ENCODE measurements at regions not wholly inside any gene's neighbourhood (a gene's known extent, or its start where the extent isn't known, plus 50 kb on each side); places are given as distances from the start of the nearest gene placed in this dataset.
"Not testable (repeated sequence)": the region's sequence is repeated elsewhere in the genome, so short reads cannot be mapped to it uniquely, and the experiment has no call there.

DNA sequence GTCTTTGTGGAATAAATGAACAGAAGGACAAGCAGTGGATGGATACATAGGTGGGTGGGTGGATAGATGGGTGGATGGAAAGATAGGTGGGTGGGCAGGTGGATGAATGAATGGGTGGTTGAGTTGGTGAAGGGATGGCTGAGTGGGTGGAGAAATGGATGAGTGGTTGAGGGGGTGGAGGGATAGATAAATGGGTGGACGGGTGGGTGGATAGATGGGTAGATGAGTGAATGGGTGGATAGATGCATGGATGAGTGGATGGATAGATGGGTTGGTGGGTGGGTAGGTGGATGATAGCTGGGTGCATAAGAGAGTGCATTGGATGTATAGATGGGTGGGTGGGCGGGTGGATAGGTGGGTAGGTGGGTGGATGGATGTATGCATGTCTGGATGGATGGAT is 63.5 kb downstream of the UNC93B1 start:
- DNase-seq (ENCODE audit: low spot score in 2 of 2); FAIRE-seq: not testable (repeated sequence)

DNA sequence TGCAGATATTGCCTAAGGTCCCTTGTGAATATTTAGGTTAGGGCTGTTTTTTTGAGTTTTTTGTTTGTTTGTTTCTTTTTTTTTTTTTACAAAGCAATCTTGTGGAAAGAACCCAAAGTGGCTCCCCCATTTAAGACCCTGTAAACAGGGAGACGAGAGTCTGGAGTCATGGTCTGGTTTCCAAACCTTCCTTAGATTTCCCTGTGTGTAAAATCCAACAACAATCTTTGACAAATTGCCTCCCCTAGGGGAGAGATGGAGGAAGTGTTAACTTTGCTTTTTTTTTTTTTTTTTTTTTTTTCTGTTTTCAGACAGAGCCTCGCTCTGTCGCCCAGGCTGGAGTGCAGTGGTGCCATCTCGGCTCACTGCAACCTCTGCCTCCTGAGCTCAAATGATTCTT is 64.9 kb downstream of the UNC93B1 start:
- not testable (repeated sequence) for DNase-seq (ENCODE audit: low spot score in 2 of 2); FAIRE-seq

DNA sequence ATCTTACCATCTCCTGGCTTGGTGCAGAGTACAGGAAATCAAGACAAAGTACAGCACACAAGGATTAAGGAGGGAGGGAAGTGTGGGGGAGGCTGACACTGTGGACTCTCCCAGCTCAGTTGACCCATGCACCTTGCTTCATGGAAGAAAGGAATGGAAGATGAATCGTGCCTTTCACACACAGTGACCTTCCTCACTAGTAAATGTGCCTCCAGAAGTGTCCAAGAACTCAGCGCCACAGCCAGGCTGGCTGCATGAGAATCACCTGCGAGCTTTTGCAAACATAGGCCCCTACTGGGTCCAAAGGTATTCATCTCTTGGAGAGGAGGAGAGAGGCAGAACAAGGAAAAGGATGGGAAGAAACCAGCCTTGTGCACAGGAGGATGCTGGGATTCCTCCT is 65.5 kb downstream of the UNC93B1 start:
- FAIRE-seq; DNase-seq (ENCODE audit: low spot score in 2 of 2): not testable (repeated sequence)

DNA sequence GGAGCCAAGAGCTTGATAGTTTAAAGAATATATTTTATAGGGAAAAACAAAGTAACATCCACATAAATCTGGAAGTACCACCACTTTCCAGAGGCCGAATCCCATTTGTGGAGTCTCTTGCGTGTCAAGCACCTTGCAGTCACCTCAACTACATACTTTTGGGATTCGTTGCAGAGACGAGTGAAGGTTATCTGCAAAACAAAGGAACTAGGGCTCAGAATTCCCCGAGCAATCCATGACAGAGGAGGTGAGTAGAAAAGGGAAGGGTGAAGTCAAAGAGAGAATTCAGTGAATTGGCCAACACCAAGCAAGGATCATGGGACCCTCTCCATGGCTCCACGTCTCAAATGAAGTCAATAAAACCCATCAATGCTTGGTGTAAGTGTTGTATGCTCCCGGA is 80.3 kb downstream of the UNC93B1 start:
- DNase-seq (ENCODE audit: low spot score in 2 of 2); FAIRE-seq: not testable (repeated sequence)

DNA sequence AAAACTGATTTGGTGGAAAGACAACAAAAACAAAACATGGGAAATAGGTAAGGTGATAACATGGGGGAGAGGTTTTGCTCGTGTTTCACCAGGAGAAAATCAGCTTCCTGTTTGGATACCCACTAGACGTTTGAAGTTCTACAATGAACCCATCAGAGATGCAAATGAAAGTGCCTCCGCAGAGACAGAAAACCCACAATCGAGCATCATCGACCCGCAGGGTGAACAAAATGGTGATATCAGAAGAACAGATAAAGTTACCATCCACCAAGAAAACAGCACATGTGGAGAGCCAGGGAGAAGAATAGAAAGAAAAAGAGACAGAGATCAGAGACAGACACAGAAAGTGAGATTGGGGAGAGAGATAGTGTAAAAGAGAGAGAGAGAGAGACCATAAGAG is 83.4 kb downstream of the UNC93B1 start:
- not testable (repeated sequence) for FAIRE-seq; DNase-seq (ENCODE audit: low spot score in 2 of 2)

DNA sequence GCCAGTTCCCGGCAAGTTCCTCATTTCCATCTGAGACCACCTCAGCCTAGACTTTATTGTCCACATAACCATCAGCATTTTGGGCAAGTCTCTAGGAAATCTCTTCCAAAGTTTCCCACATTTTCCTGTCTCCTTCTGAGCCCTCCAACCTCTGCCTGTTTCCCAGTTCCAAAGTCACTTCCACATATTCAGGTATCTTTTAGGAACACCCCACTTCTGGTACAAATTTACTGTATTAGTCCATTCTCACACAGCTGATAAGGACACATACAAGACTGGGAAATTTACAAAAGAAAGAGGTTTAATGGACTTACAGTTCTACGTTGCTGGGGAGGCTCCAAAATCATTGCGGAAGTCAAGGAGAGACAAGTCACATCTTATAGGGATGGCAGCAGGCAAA is 91.7 kb downstream of the UNC93B1 start:
- not testable (repeated sequence) for FAIRE-seq; DNase-seq (ENCODE audit: low spot score in 2 of 2)

DNA sequence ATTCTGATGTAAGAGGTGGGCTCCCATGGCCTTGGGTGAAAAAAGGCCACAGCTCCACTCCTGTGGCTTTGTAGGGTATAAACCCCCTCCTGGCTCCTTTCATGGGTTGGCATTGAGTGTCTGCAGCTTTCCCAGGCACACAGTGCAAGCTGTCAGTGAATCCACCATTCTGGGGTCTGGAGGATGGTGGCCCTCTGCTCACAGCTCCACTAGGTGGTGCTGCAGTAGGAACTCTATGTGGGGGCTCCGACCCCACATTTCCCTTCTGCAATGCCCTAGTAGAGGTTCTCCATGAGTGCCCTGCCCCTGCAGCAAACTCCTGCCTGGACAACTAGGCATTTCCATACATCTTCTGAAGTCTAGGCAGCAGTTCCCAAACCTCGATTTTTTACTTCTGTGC is 92.7 kb downstream of the UNC93B1 start:
- FAIRE-seq; DNase-seq (ENCODE audit: low spot score in 2 of 2): not testable (repeated sequence)

DNA sequence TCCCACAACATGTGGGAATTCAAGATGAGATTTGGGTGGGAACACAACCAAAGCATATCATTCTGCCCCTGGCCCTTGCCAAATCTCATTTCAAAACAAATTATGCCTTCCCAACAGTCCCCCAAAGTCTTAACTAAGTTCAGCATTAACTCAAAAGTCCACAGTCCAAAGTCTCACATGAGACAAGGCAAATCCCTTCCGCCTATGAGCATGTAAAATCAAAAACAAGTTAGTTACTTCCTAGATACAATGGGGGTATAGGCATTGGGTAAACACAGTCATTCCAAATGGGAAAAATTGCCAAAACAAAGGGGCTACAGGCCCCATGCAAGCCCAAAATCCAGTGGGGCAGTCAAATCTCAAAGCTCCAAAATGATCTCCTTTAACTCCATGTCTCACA is 93.1 kb downstream of the UNC93B1 start:
- not testable (repeated sequence) for DNase-seq (ENCODE audit: low spot score in 2 of 2); FAIRE-seq

DNA sequence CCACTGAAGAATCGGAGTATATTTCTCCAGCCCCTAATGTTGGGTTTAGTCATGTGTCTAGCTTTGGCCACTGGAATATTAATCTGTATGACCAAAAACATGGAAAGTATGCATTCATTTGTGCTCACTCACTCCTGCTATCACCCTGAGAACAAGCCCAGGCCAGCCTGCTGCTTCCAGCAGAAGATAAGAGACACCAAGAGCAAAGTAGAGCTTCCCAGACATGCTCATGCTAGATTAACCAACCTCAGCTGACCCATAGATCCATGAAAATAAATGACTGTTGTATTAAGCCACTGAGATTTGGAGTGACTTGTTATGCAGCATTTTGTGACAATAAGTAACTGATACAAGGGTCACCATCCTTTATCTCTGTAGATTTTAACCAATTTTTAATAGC is 96.9 kb downstream of the UNC93B1 start:
- FAIRE-seq; DNase-seq (ENCODE audit: low spot score in 2 of 2): not testable (repeated sequence)

DNA sequence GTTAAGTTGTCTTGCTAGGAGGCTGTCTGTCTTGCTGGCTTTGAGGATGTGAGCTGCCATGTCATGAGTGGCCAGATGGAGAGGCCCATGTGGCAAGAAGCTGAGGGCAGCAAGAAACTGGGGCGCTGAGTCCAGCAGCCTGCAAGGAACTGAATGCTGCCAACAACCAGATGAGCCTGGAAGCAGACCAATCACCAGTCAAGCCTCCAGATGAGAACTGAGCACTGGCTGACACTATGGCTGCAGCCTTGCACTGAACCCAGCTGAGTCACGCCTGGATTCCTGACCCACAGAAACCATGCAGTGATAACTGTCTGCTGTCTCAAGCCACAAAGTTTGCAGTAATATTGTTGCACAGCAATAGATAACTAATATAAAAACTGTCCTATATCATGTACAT is 104.4 kb downstream of the UNC93B1 start:
- FAIRE-seq; DNase-seq (ENCODE audit: low spot score in 2 of 2): not testable (repeated sequence)

DNA sequence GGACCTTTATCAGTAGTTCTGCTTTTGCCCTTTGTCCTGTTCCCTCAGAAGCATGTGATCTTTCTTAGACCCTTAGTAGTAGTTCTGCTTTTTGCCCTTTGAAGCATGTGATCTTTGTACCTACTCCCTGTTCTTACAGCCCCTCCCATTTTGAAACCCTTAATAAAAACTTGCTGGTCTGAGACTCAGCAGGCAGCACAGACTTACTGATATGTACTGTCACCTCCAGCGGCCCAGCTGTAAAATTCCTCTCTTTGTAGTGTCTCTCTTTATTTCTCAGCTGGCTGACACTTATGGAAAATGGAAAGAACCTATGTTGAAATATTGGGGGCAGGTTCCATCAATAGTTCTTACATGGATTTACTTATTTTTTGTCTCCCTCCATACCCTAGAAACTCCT is 110.4 kb downstream of the UNC93B1 start:
- not testable (repeated sequence) for FAIRE-seq; DNase-seq (ENCODE audit: low spot score in 2 of 2)

DNA sequence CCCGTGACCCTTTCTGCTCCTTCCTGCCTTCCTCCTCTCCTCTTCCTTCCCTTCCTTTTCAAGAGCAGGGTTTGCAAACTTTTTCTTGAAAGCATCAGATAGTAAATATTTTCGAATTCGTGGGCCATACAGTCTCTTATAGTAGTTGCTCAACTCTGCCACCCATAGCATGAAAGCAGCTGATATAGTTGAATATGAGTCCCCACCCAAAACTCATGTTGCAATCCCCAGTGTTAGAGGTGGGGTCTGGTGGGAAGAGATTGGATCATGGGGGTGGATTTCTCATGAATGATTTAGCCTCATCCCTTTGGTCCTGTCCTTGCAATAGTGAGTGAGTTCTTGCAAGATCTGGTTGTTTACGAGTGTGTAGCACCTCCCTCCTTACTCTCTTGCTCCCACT is 114.3 kb downstream of the UNC93B1 start:
- DNase-seq (ENCODE audit: low spot score in 2 of 2); FAIRE-seq: not testable (repeated sequence)

DNA sequence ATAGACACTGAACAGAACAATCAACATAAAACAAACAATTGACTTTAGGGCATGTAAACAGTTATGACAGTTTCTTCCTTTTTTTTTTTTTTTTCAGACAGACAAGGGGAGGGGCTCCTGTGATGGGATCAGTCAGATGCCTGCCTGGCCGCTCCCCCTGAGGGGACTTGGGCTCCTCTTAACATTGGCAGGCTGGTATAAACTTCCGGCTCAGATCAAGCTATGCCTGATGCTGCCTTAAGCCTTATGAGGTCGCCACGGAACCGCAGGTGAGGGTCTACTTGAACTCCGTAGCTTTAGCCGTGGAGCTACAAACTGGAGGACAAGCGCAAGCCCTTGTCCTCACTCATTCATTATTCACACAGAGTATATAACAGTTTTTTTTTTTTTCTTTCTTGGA is 115.8 kb downstream of the UNC93B1 start:
- not testable (repeated sequence) for DNase-seq (ENCODE audit: low spot score in 2 of 2); FAIRE-seq

DNA sequence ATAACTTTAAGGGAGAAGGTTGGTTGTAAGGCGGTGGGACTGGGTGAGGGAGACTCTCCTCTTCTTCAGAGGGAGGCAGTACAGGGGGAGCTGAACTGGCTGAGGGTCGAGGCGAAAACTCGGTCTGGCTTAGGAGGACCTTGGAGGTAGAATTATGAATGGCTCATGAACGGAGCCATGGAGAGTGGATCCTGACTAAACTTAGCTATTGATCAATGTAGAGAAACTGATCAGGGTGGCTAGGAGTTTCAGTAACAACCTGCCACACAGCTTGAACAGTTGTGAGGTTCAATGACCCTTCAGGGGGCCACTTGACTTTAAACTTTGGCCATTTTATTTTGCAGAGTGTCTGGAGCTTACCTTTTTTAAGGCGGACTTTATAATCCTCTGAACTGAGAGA is 117.2 kb downstream of the UNC93B1 start:
- not testable (repeated sequence) for FAIRE-seq; DNase-seq (ENCODE audit: low spot score in 2 of 2)

DNA sequence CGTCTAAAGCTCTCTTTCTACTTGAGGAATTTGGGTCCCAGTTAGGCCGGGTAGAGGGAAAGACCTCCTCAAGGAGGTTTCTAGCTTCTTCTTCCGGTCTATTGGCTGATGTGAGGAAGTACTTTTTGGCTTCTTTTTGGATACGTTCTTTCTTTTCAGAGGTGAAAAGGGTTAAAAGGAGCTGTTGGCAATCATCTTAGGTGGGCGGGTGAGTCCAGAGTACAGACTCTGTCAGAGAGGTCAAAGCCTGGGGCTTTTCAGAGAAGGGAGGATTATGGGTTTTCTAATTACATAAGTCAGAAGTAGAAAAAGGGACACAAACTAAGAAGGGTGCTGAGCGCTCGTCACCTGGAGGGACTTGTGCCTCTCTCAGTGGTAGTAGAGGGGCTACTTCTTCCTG is 117.7 kb downstream of the UNC93B1 start:
- DNase-seq (ENCODE audit: low spot score in 2 of 2); FAIRE-seq: not testable (repeated sequence)

DNA sequence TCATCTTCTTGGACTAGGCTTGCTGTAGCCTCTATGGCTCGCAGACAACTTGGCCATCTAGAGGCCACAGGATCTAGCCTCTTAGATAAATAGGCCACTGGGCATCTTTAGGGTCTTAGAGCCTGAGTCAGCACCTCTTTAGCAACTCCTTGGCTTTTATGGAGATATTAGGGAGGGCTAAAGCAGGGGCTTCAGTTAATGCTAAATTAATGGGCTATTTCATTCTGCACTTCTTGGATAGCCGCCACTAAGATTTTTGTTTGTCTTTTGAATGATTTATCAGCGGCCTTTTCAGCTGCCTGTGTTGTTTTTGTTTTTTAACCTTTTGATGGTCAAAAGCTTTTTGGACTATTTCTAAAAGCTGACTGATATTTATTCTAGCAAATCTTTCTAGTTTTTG is 118.3 kb downstream of the UNC93B1 start:
- not testable (repeated sequence) for DNase-seq (ENCODE audit: low spot score in 2 of 2); FAIRE-seq

DNA sequence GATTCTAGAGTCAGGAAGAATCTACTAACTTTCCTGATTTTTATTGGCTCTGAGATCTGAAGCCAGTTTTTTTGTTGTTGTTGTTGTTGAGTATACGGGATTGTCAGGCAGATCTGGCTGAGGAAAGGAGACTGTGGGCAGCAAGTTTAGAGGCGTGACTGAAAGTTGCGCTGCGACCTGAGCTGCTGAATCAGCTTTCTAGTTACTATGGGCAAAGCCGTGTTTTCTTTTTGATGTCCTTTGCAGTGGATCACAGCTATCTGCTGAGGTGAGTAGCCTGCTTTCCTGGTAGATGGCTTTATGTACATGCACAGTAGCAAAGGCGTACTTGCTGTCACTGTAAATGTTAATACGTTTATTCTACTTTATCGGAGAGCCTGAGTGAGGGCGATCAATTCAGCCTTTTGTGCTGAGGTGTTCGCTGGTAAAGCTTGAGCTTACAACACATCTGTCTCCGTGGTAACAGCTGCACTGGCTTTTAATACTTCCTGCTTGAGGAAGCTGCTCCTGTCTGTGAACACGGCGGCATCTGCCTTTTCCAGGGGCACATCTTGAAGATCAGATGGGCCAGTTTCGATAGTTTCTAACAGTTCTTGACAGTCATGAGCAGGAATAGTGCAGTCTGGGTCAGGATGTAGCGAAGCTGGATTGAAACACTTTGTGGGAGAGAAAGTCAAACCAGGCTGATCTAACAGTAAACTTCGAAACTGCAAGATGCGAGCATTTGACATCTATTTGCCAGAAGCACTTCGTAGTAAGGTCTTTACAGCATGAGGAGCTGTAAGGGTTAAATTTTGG is 118.9 kb downstream of the UNC93B1 start:
- DNase-seq (ENCODE audit: low spot score in 2 of 2): not testable (repeated sequence)

DNA sequence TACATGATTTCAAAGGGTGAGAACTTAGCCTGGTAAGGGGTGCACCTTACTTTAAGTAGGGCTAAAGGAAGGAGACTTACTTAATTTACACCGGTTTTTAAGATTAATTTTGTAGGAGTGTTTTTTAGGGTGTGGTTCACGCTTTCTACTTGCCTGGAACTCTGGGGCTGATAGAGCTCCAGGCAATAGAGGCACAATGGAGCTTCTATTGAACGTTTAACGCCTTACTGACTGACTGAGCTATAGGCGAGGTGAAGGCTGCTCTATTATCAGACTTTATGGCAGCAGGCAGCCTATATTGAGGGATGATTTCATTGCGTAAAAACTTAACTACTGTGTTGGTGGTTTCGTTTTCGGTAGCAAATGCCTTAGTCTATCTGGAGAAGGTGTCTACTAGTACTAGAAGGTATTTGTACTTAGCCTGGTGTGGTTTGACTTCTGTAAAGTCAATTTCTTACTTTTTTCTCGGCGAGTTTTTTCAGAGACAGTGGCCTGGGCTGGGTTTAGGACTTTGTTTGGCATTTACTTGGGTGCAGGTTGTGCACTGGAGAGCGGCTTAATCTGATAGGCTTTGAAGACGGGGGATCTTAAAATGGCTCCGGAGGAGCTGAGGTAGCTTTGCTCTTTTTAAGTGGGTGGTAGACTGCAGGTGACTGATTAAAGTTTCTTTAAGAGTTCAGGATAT is 119.7 kb downstream of the UNC93B1 start:
- not testable (repeated sequence) for DNase-seq (ENCODE audit: low spot score in 2 of 2); FAIRE-seq

More for the DNA sequence above, 118.9 kb downstream of the UNC93B1 start:
- FAIRE-seq: not testable (repeated sequence)

DNA sequence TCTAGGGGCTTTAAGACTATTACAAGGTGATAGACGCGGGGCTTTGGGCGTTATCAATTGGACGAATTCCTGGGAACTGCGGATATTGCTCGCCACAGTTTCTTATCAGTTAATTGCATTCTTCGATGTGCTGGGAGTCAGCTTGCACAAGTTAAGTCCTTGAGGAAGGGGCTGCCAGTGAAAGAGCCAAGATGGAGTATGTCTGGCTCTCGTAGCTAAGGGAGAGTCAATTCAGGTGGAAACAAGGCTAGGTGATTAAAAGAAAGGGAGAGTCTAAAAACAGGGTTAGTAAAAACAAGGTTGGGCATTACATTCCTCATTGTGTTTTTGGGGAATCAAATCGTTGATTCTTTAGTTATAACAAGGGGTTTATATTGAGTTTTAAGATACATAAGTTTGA is 121.6 kb downstream of the UNC93B1 start:
- DNase-seq (ENCODE audit: low spot score in 2 of 2); FAIRE-seq: not testable (repeated sequence)

DNA sequence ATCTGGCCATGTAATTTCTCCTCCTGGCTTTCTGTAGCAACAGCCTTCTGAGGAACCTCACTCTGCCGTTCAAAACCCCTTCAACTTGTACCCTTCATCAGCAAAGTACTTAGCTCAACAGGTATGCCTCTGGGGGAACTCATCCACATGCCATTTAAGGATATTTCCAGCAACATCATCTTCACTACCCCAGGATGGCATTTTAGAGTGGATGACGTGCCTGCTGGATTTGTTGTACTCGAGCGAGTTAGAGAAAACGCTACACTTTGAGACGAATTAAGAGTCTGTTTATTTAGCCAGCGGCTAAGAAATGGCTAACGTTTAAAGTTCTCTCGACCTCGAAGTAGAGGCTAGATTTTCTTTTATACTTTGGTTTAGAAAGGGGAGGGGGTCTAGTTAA is 122.1 kb downstream of the UNC93B1 start:
- DNase-seq (ENCODE audit: low spot score in 2 of 2); FAIRE-seq: not testable (repeated sequence)

DNA sequence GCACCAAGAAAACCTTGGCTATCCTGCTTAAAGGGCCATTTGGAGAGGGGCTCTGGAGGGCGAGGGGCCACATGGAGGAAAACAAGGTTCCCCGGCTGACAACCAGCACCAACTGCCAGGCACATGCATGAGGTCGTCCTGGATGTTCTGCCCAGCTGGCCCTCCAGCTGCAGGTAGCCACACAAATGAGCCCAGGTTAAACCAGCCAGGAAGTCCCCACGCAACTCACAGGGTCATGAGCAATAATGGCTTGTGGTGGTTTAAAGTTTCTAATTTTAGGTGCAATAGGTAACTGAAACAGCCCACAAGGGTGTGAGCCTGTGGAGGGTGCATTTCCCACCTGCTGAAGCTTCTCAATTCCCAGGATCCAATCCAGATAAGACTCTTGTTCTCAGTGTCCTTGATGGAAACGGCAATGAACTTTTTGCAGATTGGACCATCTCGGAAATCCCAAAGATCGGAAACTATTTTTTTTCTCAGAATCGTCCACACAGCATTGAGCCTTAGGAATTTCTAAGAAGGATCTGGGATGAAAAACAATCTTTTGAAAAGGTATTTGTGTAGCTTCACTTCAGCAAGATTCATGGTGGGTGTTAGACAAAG is 123.2 kb downstream of the UNC93B1 start:
- not testable (repeated sequence) for DNase-seq (ENCODE audit: low spot score in 2 of 2); FAIRE-seq

All from frontal cortex (tissue), 3 donors.